Skeletal muscle satellite cell (primary cell): ENCODE measurements at regions not wholly inside any gene's neighbourhood (a gene's known extent, or its start where the extent isn't known, plus 50 kb on each side); places are given as distances from the start of the nearest gene placed in this dataset.
"Not testable (repeated sequence)": the region's sequence is repeated elsewhere in the genome, so short reads cannot be mapped to it uniquely, and the experiment has no call there.

Experiments
- H3K27me3 ChIP-seq: 2 replicates; pipeline ENCODE4 v1.7.0; 2013; ENCODE audit warnings: low read length; ENCODE audit not compliant: control insufficient read depth, insufficient read depth
- H3K36me3 ChIP-seq: 2 replicates; pipeline ENCODE4 v1.7.0; 2013; ENCODE audit warnings: mild to moderate bottlenecking, control low read depth, low read length; ENCODE audit not compliant: insufficient read depth
- H3K4me1 ChIP-seq: 2 replicates; pipeline ENCODE4 v1.7.0; 2013; ENCODE audit warnings: low read length; ENCODE audit not compliant: control insufficient read depth, insufficient read depth
- H3K4me2 ChIP-seq: 2 replicates; pipeline ENCODE4 v1.7.0; 2013; ENCODE audit warnings: mild to moderate bottlenecking, low read length
- H3K4me3 ChIP-seq: 2 replicates; pipeline ENCODE4 v1.7.0; 2013; ENCODE audit warnings: low read length
- H3K9ac ChIP-seq: 2 replicates; pipeline ENCODE4 v1.7.0; 2013; ENCODE audit warnings: mild to moderate bottlenecking, low read depth, low read length, moderate library complexity
- H3K9me3 ChIP-seq: replicated peaks from 2 replicates; pipeline ENCODE4 v1.7.0; 2013; ENCODE audit warnings: mild to moderate bottlenecking, control low read depth, low read length

- no peak overlapping the region for H3K4me3 ChIP-seq
- H3K9ac ChIP-seq, result no peak overlapping the region
- no peaks in the 10 kb centered on the region for H3K36me3 ChIP-seq
- H3K27me3 ChIP-seq, result no peaks in the 10 kb centered on the region
- H3K4me1 ChIP-seq, result no peaks in the 10 kb centered on the region
- H3K4me2 ChIP-seq, result no peak overlapping the region
- H3K9me3 ChIP-seq, result no peaks in the 10 kb centered on the region
These were observed 401.1 kb downstream of the CD83 start for GRCh38 chr6:14518515-14519217.

- H3K9ac ChIP-seq, result no peak overlapping the region
- H3K4me2 ChIP-seq, result no peak overlapping the region
- no peaks in the 10 kb centered on the region for H3K27me3 ChIP-seq
- no peaks in the 10 kb centered on the region for H3K9me3 ChIP-seq
- H3K4me3 ChIP-seq, result no peak overlapping the region
- no peaks in the 10 kb centered on the region for H3K36me3 ChIP-seq
- no peaks in the 10 kb centered on the region for H3K4me1 ChIP-seq
These were observed 402.5 kb downstream of the CD83 start for GRCh38 chr6:14520029-14520428.

- no peak overlapping the region for H3K9ac ChIP-seq
- H3K4me3 ChIP-seq, result no peak overlapping the region
- no peaks in the 10 kb centered on the region for H3K9me3 ChIP-seq
- no peaks in the 10 kb centered on the region for H3K36me3 ChIP-seq
- H3K4me1 ChIP-seq, result no peaks in the 10 kb centered on the region
- no peaks in the 10 kb centered on the region for H3K27me3 ChIP-seq
- H3K4me2 ChIP-seq, result no peak overlapping the region
These were observed 403.0 kb downstream of the CD83 start for GRCh38 chr6:14520536-14520935.

- no peaks in the 10 kb centered on the region for H3K27me3 ChIP-seq
These were observed 403.6 kb downstream of the CD83 start for GRCh38 chr6:14521141-14521540.

GRCh38 chr6:14521861-14522260 is 404.3 kb downstream of the CD83 start:
- not testable (repeated sequence) for H3K9ac ChIP-seq, H3K27me3 ChIP-seq, H3K4me1 ChIP-seq, H3K4me2 ChIP-seq, H3K4me3 ChIP-seq, H3K9me3 ChIP-seq, H3K36me3 ChIP-seq

More at GRCh38 chr6:14521141-14521540, 403.6 kb downstream of the CD83 start:
- Histone ChIP-seq H3K4me3 (no peak overlapping the region), H3K36me3 (no peaks in the 10 kb centered on the region), H3K9ac (no peak overlapping the region), H3K9me3 (no peaks in the 10 kb centered on the region), H3K4me1 (no peaks in the 10 kb centered on the region), H3K4me2 (no peak overlapping the region)

- no peak overlapping the region for H3K4me2 ChIP-seq
- H3K27me3 ChIP-seq, result no peaks in the 10 kb centered on the region
- no peaks in the 10 kb centered on the region for H3K36me3 ChIP-seq
- H3K4me3 ChIP-seq, result no peak overlapping the region
- no peaks in the 10 kb centered on the region for H3K9me3 ChIP-seq
- no peak overlapping the region for H3K9ac ChIP-seq
- no peaks in the 10 kb centered on the region for H3K4me1 ChIP-seq
These were observed 406.7 kb downstream of the CD83 start for GRCh38 chr6:14524319-14524718.

- H3K9ac ChIP-seq, result no peak overlapping the region
- H3K36me3 ChIP-seq, result no peaks in the 10 kb centered on the region
- no peak overlapping the region for H3K4me2 ChIP-seq
- H3K4me1 ChIP-seq, result peaks cover 5% of the 10 kb centered on the region
- H3K9me3 ChIP-seq, result no peaks in the 10 kb centered on the region
- no peak overlapping the region for H3K4me3 ChIP-seq
- no peaks in the 10 kb centered on the region for H3K27me3 ChIP-seq
These were observed 412.8 kb downstream of the CD83 start for GRCh38 chr6:14530385-14530784.

- H3K9ac ChIP-seq, result no peak overlapping the region
- no peaks in the 10 kb centered on the region for H3K27me3 ChIP-seq
- no peaks in the 10 kb centered on the region for H3K36me3 ChIP-seq
- no peaks in the 10 kb centered on the region for H3K9me3 ChIP-seq
- H3K4me1 ChIP-seq, result peaks cover 5% of the 10 kb centered on the region
- H3K4me3 ChIP-seq, result no peak overlapping the region
- H3K4me2 ChIP-seq, result peak overlapping the region; percentile 9
These were observed 415.9 kb downstream of the CD83 start for GRCh38 chr6:14533446-14533845.

GRCh38 chr6:14537030-14537429 is 419.5 kb downstream of the CD83 start:
- Histone ChIP-seq H3K4me2 (no peak overlapping the region), H3K4me1 (peaks cover 23% of the 10 kb centered on the region), H3K27me3 (no peaks in the 10 kb centered on the region), H3K9ac (no peak overlapping the region), H3K9me3 (no peaks in the 10 kb centered on the region), H3K4me3 (no peak overlapping the region), H3K36me3 (no peaks in the 10 kb centered on the region)

GRCh38 chr6:14540276-14540675 is 422.7 kb downstream of the CD83 start:
- Histone ChIP-seq H3K36me3 (no peaks in the 10 kb centered on the region), H3K4me2 (no peak overlapping the region), H3K9me3 (no peaks in the 10 kb centered on the region), H3K4me3 (no peak overlapping the region), H3K27me3 (no peaks in the 10 kb centered on the region), H3K9ac (no peak overlapping the region), H3K4me1 (peaks cover 29% of the 10 kb centered on the region)

- Histone ChIP-seq H3K27me3 (no peaks in the 10 kb centered on the region), H3K9me3 (no peaks in the 10 kb centered on the region), H3K9ac (no peak overlapping the region), H3K4me2 (no peak overlapping the region), H3K36me3 (no peaks in the 10 kb centered on the region), H3K4me3 (no peak overlapping the region), H3K4me1 (peaks cover 29% of the 10 kb centered on the region)
These were observed 423.4 kb downstream of the CD83 start for GRCh38 chr6:14540810-14541540.
